Skeletal muscle satellite cell (primary cell): ENCODE measurements at regions not wholly inside any gene's neighbourhood (a gene's known extent, or its start where the extent isn't known, plus 50 kb on each side); places are given as distances from the start of the nearest gene placed in this dataset.

Experiments used
- H3K27me3 ChIP-seq: 2 replicates; pipeline ENCODE4 v1.7.0; 2013; ENCODE audit warnings: low read length; ENCODE audit not compliant: control insufficient read depth, insufficient read depth
- H3K36me3 ChIP-seq: 2 replicates; pipeline ENCODE4 v1.7.0; 2013; ENCODE audit warnings: mild to moderate bottlenecking, control low read depth, low read length; ENCODE audit not compliant: insufficient read depth
- H3K4me1 ChIP-seq: 2 replicates; pipeline ENCODE4 v1.7.0; 2013; ENCODE audit warnings: low read length; ENCODE audit not compliant: control insufficient read depth, insufficient read depth
- H3K4me2 ChIP-seq: 2 replicates; pipeline ENCODE4 v1.7.0; 2013; ENCODE audit warnings: mild to moderate bottlenecking, low read length
- H3K4me3 ChIP-seq: 2 replicates; pipeline ENCODE4 v1.7.0; 2013; ENCODE audit warnings: low read length
- H3K9ac ChIP-seq: 2 replicates; pipeline ENCODE4 v1.7.0; 2013; ENCODE audit warnings: mild to moderate bottlenecking, low read depth, low read length, moderate library complexity
- H3K9me3 ChIP-seq: replicated peaks from 2 replicates; pipeline ENCODE4 v1.7.0; 2013; ENCODE audit warnings: mild to moderate bottlenecking, control low read depth, low read length

- H3K36me3 ChIP-seq = no peaks in the 10 kb centered on the region
- no peak overlapping the region for H3K4me3 ChIP-seq
- H3K27me3 ChIP-seq = no peaks in the 10 kb centered on the region
- H3K9ac ChIP-seq = no peak overlapping the region
- H3K4me1 ChIP-seq = no peaks in the 10 kb centered on the region
- H3K9me3 ChIP-seq = peaks cover 5% of the 10 kb centered on the region
- no peak overlapping the region for H3K4me2 ChIP-seq
Observed at GRCh38 chrX:4182408-4182806, 469.0 kb upstream of the PRKX start.

DNA sequence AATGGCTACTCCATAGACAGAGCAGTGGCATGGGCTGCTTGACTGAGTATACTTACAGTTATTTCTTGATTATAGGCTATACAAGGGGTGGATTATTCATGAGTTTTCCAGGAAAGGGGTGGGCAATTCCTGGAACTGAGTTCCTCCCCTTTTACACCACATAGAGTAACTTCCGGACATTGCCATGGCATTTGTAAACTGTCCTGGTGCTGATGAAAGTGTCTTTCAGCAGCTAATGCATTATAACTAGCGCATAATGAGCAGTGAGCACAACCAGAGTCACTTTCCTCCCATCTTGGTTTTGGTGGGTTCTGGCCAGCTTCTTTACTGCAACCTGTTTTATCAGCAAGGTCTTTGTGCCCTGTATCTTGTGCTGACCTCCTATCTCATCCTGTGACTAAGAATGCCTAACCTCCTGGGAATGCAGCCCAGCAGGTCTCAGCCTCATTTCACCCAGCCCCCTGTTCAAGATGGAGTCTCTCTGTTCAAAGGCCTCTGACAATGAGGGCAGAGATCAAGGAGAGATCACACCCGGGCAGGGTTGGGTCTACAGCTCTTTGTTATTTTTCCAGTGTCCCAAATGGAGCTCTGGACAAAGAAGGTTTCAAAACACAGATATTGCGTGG is 468.4 kb upstream of the PRKX start:
- Histone ChIP-seq H3K27me3 (no peaks in the 10 kb centered on the region), H3K36me3 (no peaks in the 10 kb centered on the region), H3K4me3 (no peak overlapping the region), H3K4me1 (no peaks in the 10 kb centered on the region), H3K9me3 (peaks cover 5% of the 10 kb centered on the region), H3K4me2 (no peak overlapping the region), H3K9ac (no peak overlapping the region)

DNA sequence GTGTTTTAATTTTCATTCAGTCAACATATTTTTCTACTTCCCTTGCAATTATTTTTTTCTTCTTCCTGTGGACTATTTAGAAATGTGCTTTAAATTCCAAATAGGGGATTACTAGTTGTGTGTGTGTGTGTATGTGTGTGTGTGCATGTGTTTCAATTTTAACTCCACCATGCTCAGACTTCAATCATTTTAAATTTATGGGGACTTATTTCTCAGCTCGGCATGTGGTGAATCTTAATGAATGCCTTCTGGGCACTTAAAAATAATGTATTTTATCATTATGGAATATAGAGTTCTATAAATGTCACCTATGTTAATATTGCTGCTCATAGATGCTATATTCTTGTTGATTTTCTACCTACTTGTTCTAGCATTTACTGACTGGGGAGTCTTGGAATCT is 465.6 kb upstream of the PRKX start:
- Histone ChIP-seq H3K4me2 (no peak overlapping the region), H3K9me3 (peaks cover 2% of the 10 kb centered on the region), H3K36me3 (no peaks in the 10 kb centered on the region), H3K27me3 (no peaks in the 10 kb centered on the region), H3K9ac (no peak overlapping the region), H3K4me1 (no peaks in the 10 kb centered on the region), H3K4me3 (no peak overlapping the region)

GRCh38 chrX:4175221-4175620 is 461.8 kb upstream of the PRKX start:
- H3K4me1 ChIP-seq = no peaks in the 10 kb centered on the region
- H3K4me2 ChIP-seq = no peak overlapping the region

GRCh38 chrX:4173743-4174142 is 460.3 kb upstream of the PRKX start:
- H3K4me3 ChIP-seq = no peak overlapping the region
- H3K4me2 ChIP-seq = no peak overlapping the region
- H3K9me3 ChIP-seq = peaks cover 3% of the 10 kb centered on the region
- H3K9ac ChIP-seq = no peak overlapping the region
- H3K27me3 ChIP-seq = no peaks in the 10 kb centered on the region
- no peaks in the 10 kb centered on the region for H3K36me3 ChIP-seq
- H3K4me1 ChIP-seq = no peaks in the 10 kb centered on the region

More at GRCh38 chrX:4175221-4175620, 461.8 kb upstream of the PRKX start:
- Histone ChIP-seq H3K9ac (no peak overlapping the region), H3K4me3 (no peak overlapping the region), H3K36me3 (no peaks in the 10 kb centered on the region), H3K9me3 (peaks cover 2% of the 10 kb centered on the region), H3K27me3 (no peaks in the 10 kb centered on the region)

DNA sequence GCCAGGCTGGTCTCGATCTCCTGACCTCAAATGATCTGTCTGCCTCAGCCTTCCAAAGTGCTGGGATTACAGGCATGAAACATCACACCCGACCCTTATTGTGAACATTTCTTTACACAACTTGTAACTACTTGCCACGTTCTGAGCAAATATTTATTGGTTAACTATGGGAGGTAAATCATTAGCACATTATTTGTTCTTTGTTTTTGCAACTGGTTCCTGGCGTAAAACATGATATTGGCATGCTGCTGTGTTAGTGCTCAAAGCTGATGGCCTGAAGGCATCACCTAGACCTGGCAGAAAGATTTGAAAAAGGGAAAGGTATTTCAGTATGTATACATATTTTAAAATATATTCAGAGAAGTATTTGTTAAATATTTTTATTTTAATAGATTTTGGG is 438.3 kb upstream of the PRKX start:
- H3K9me3 ChIP-seq = no peaks in the 10 kb centered on the region
- no peaks in the 10 kb centered on the region for H3K4me1 ChIP-seq

GRCh38 chrX:4150259-4150658 is 436.8 kb upstream of the PRKX start:
- no peak overlapping the region for H3K4me3 ChIP-seq
- no peak overlapping the region for H3K9ac ChIP-seq
- H3K36me3 ChIP-seq = no peaks in the 10 kb centered on the region
- no peaks in the 10 kb centered on the region for H3K4me1 ChIP-seq
- no peak overlapping the region for H3K4me2 ChIP-seq
- no peaks in the 10 kb centered on the region for H3K9me3 ChIP-seq
- H3K27me3 ChIP-seq = no peaks in the 10 kb centered on the region

More for the DNA sequence above, 438.3 kb upstream of the PRKX start:
- no peak overlapping the region for H3K4me2 ChIP-seq
- no peaks in the 10 kb centered on the region for H3K27me3 ChIP-seq
- no peak overlapping the region for H3K9ac ChIP-seq
- H3K4me3 ChIP-seq = no peak overlapping the region
- no peaks in the 10 kb centered on the region for H3K36me3 ChIP-seq

DNA sequence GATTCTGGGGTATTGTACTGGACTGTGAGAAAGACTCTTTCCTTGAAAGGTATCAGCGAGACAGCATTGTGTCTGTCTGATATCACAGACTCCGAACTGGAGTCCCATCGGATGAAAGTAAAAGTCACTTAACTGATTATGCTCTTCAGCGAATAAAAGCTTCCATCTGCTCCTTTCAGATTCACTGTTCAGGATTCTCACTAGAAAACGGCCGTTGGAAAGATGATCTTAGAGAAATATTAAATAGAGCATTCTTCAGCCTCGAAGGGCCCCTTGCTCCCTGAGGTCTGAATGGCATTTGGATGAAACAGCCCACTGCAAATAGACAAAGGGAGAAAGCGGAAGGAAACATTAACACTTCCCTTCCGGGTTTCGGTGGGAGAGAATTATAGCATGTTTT is 416.2 kb upstream of the PRKX start:
- Histone ChIP-seq H3K4me1 (no peaks in the 10 kb centered on the region), H3K4me2 (no peak overlapping the region), H3K4me3 (no peak overlapping the region), H3K9ac (no peak overlapping the region), H3K27me3 (no peaks in the 10 kb centered on the region), H3K36me3 (no peaks in the 10 kb centered on the region), H3K9me3 (peaks cover 8% of the 10 kb centered on the region)

- Histone ChIP-seq H3K4me1 (no peaks in the 10 kb centered on the region), H3K36me3 (no peaks in the 10 kb centered on the region), H3K4me3 (no peak overlapping the region), H3K9ac (no peak overlapping the region), H3K27me3 (no peaks in the 10 kb centered on the region), H3K4me2 (no peak overlapping the region), H3K9me3 (peaks cover 5% of the 10 kb centered on the region)
Observed at GRCh38 chrX:4118666-4119530, 405.4 kb upstream of the PRKX start.

DNA sequence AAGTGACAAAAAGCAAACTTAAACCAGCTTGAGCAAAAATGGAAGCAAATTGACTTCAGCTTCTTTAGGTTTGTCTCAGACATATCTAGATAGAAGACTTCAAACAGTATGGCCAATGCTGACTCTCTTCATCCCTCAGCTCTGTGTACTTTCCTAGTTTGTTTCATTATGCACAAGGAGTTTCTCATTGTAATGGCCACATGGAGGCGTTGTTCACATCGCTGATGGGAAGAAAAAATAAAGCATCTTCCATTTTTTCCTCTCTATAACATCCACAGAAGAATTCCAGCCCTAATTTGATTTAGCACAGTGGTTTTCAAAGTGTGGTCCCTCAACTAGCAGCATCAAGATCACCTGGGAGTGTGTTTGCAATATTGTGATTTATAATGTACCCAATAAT is 397.5 kb upstream of the PRKX start:
- no peak overlapping the region for H3K4me2 ChIP-seq
- no peak overlapping the region for H3K4me3 ChIP-seq
- H3K9me3 ChIP-seq = peaks cover 13% of the 10 kb centered on the region
- H3K9ac ChIP-seq = no peak overlapping the region
- no peaks in the 10 kb centered on the region for H3K4me1 ChIP-seq
- no peaks in the 10 kb centered on the region for H3K27me3 ChIP-seq
- H3K36me3 ChIP-seq = no peaks in the 10 kb centered on the region

GRCh38 chrX:4094926-4095325 is 381.5 kb upstream of the PRKX start:
- Histone ChIP-seq H3K36me3 (no peaks in the 10 kb centered on the region), H3K9ac (no peak overlapping the region), H3K4me3 (no peak overlapping the region), H3K9me3 (no peaks in the 10 kb centered on the region), H3K27me3 (no peaks in the 10 kb centered on the region), H3K4me1 (no peaks in the 10 kb centered on the region), H3K4me2 (no peak overlapping the region)
